ENCODE measurements at regions not wholly inside any gene's neighbourhood (a gene's known extent, or its start where the extent isn't known, plus 50 kb on each side); places are given as distances from the start of the nearest gene placed in this dataset.

DNA sequence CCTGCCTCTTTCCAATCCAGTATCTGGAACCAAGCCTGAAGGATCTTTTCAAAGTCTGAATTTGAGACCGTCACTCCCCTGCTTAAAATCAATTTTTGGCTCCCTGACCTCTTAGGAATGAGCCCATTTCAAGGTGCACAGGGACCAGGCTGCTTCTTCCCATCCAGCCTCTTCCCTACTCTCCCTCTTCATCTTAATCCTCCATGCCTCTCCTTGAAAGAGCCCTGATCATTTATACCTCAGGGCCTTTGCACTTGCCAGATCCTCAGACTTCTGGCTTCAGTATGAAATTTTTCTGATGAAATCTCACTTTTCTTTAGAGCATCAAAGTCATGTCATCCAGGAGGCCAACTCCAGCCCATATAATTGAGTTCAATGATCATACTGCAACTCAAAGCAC lies 399.5 kb upstream of the CELF2 start:
- TF ChIP-seq, protein P1, sequence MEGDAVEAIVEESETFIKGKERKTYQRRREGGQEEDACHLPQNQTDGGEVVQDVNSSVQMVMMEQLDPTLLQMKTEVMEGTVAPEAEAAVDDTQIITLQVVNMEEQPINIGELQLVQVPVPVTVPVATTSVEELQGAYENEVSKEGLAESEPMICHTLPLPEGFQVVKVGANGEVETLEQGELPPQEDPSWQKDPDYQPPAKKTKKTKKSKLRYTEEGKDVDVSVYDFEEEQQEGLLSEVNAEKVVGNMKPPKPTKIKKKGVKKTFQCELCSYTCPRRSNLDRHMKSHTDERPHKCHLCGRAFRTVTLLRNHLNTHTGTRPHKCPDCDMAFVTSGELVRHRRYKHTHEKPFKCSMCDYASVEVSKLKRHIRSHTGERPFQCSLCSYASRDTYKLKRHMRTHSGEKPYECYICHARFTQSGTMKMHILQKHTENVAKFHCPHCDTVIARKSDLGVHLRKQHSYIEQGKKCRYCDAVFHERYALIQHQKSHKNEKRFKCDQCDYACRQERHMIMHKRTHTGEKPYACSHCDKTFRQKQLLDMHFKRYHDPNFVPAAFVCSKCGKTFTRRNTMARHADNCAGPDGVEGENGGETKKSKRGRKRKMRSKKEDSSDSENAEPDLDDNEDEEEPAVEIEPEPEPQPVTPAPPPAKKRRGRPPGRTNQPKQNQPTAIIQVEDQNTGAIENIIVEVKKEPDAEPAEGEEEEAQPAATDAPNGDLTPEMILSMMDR (optimal IDR thresholded peaks at IDR 0.05 in 1 of 3, IDR thresholded peaks at IDR 0.05 in 1 of 3, conservative IDR thresholded peaks at IDR 0.05 in 1 of 3; ENCODE audit: extremely low read depth in 1 of 3, insufficient read depth in 2 of 3, low read length in 3 of 3) = no peak
- no peak for TF ChIP-seq EZH2 (IDR thresholded peaks at IDR 0.05; ENCODE audit: low read length)
